ENCODE measurements at regions not wholly inside any gene's neighbourhood (a gene's known extent, or its start where the extent isn't known, plus 50 kb on each side); places are given as distances from the start of the nearest gene placed in this dataset.
"Not testable (repeated sequence)": the region's sequence is repeated elsewhere in the genome, so short reads cannot be mapped to it uniquely, and the experiment has no call there.

GRCh38 chr13:104530741-104531140, 1464.5 kb upstream of the SLC10A2 start:
- no peak for DNase-seq (ENCODE audit: low read depth)

- no peak for DNase-seq (ENCODE audit: low read depth)
These were observed 1460.3 kb upstream of the SLC10A2 start for GRCh38 chr13:104526561-104526960.

- no peak for DNase-seq (ENCODE audit: low read depth)
These were observed 1459.2 kb upstream of the SLC10A2 start for GRCh38 chr13:104525467-104525866.

GRCh38 chr13:104522235-104523072, 1456.2 kb upstream of the SLC10A2 start:
- no peak for DNase-seq (ENCODE audit: low read depth)

- no peak for DNase-seq (ENCODE audit: low read depth)
These were observed 1444.2 kb upstream of the SLC10A2 start for GRCh38 chr13:104510422-104510821.

- DNase-seq (ENCODE audit: low read depth), result not testable (repeated sequence)
These were observed 1427.3 kb upstream of the SLC10A2 start for GRCh38 chr13:104493502-104493901.

GRCh38 chr13:104491916-104492315, 1425.7 kb upstream of the SLC10A2 start:
- DNase-seq (ENCODE audit: low read depth), result no peak

- no peak for DNase-seq (ENCODE audit: low read depth)
These were observed 1420.8 kb upstream of the SLC10A2 start for GRCh38 chr13:104487006-104487405.

- peak; percentile 12 for DNase-seq (ENCODE audit: low read depth)
These were observed 1419.4 kb upstream of the SLC10A2 start for GRCh38 chr13:104485571-104485970.

- no peak for DNase-seq (ENCODE audit: low read depth)
These were observed 1417.4 kb upstream of the SLC10A2 start for GRCh38 chr13:104483631-104484030.

GRCh38 chr13:104477261-104477660, 1411.0 kb upstream of the SLC10A2 start:
- DNase-seq (ENCODE audit: low read depth), result peak; percentile 46

- peak; percentile 51 for DNase-seq (ENCODE audit: low read depth)
These were observed 1407.7 kb upstream of the SLC10A2 start for GRCh38 chr13:104473936-104474335.

GRCh38 chr13:104466016-104466415, 1399.8 kb upstream of the SLC10A2 start:
- no peak for DNase-seq (ENCODE audit: low read depth)

GRCh38 chr13:104461049-104461448, 1394.8 kb upstream of the SLC10A2 start:
- DNase-seq (ENCODE audit: low read depth), result no peak

GRCh38 chr13:104460554-104460953, 1394.3 kb upstream of the SLC10A2 start:
- DNase-seq (ENCODE audit: low read depth), result no peak

- no peak for DNase-seq (ENCODE audit: low read depth)
These were observed 1383.8 kb upstream of the SLC10A2 start for GRCh38 chr13:104450006-104450405.

- DNase-seq (ENCODE audit: low read depth), result peak; percentile 30
These were observed 1381.1 kb upstream of the SLC10A2 start for GRCh38 chr13:104447348-104447747.

GRCh38 chr13:104442536-104442935, 1376.3 kb upstream of the SLC10A2 start:
- DNase-seq (ENCODE audit: low read depth), result no peak

- no peak for DNase-seq (ENCODE audit: low read depth)
These were observed 1370.3 kb upstream of the SLC10A2 start for GRCh38 chr13:104436555-104436954.

GRCh38 chr13:104431895-104432294, 1365.7 kb upstream of the SLC10A2 start:
- no peak for DNase-seq (ENCODE audit: low read depth)

GRCh38 chr13:104426435-104426834, 1360.2 kb upstream of the SLC10A2 start:
- no peak for DNase-seq (ENCODE audit: low read depth)

GRCh38 chr13:104422668-104423067, 1356.5 kb upstream of the SLC10A2 start:
- no peak for DNase-seq (ENCODE audit: low read depth)

GRCh38 chr13:104416973-104417372, 1350.8 kb upstream of the SLC10A2 start:
- DNase-seq (ENCODE audit: low read depth), result no peak

Measured in myocyte (in vitro differentiated cells).